LoVo (cell line): ENCODE measurements at regions not wholly inside any gene's neighbourhood (a gene's known extent, or its start where the extent isn't known, plus 50 kb on each side); places are given as distances from the start of the nearest gene placed in this dataset.

Experiments used
- DNase-seq: peaks from one replicate; pipeline ENCODE4 v3.0.0-alpha.2; 2016; ENCODE audit warnings: low spot score

GRCh38 chr15:93716615-93717231, 514.6 kb upstream of the MCTP2 start:
- no peak for DNase-seq

- DNase-seq = no peak
Observed at GRCh38 chr15:93709708-93710107, 521.7 kb upstream of the MCTP2 start.

GRCh38 chr15:93708724-93709445, 522.5 kb upstream of the MCTP2 start:
- no peak for DNase-seq

GRCh38 chr15:93707751-93708150, 523.6 kb upstream of the MCTP2 start:
- no peak for DNase-seq

GRCh38 chr15:93706495-93707292, 524.7 kb upstream of the MCTP2 start:
- no peak for DNase-seq

GRCh38 chr15:93705753-93706455, 525.5 kb upstream of the MCTP2 start:
- no peak for DNase-seq

GRCh38 chr15:93703092-93703739, 528.1 kb upstream of the MCTP2 start:
- peak; percentile 12 for DNase-seq

GRCh38 chr15:93700051-93700450, 531.3 kb upstream of the MCTP2 start:
- DNase-seq = no peak

- no peak for DNase-seq
Observed at GRCh38 chr15:93694033-93694432, 537.3 kb upstream of the MCTP2 start.

GRCh38 chr15:93683651-93684050, 547.7 kb upstream of the MCTP2 start:
- DNase-seq = no peak

- DNase-seq = no peak
Observed at GRCh38 chr15:93671387-93671943, 559.9 kb upstream of the MCTP2 start.

GRCh38 chr15:93670931-93671330, 560.4 kb upstream of the MCTP2 start:
- DNase-seq = no peak

- DNase-seq = no peak
Observed at GRCh38 chr15:93664213-93664956, 567.0 kb upstream of the MCTP2 start.

- DNase-seq = no peak
Observed at GRCh38 chr15:93662162-93662885, 569.0 kb upstream of the MCTP2 start.

GRCh38 chr15:93658026-93658816, 569.2 kb upstream of the RGMA start:
- DNase-seq = no peak

- peak; percentile 1 for DNase-seq
Observed at GRCh38 chr15:93656041-93656440, 567.0 kb upstream of the RGMA start.

GRCh38 chr15:93649691-93650235, 560.8 kb upstream of the RGMA start:
- no peak for DNase-seq

- no peak for DNase-seq
Observed at GRCh38 chr15:93646193-93646592, 557.2 kb upstream of the RGMA start.

GRCh38 chr15:93645594-93645993, 556.6 kb upstream of the RGMA start:
- no peak for DNase-seq
